NCI-H2029 treated with DMSO at 0.1 percent for 48 hours (cell line): ENCODE measurements at regions not wholly inside any gene's neighbourhood (a gene's known extent, or its start where the extent isn't known, plus 50 kb on each side); places are given as distances from the start of the nearest gene placed in this dataset.
"Not testable (repeated sequence)": the region's sequence is repeated elsewhere in the genome, so short reads cannot be mapped to it uniquely, and the experiment has no call there.

ENCODE experiments used
- DNase-seq: peaks from one replicate; lab custom pipeline; 2025; lab: John Stamatoyannopoulos, UW

DNA sequence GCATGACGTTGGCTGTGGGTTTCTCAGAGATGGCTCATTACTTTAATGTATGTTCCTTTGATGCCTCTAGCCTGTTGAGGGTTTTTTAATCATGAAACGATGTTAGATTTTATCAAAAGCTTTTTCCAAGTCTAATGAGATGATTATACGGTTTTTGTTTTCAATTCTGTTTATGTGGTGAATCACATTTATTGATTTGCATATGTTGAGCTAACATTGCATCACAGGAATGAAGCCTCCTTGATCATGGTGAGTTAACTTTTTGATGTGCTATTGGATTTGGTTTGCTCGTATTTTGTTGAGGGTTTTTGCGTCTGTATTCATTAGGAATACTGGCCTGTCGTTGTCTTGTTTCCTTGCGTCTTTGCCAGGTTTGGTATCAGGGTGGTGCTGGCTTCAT is 52.3 kb upstream of the PTPN12 start:
- no peak for DNase-seq

DNA sequence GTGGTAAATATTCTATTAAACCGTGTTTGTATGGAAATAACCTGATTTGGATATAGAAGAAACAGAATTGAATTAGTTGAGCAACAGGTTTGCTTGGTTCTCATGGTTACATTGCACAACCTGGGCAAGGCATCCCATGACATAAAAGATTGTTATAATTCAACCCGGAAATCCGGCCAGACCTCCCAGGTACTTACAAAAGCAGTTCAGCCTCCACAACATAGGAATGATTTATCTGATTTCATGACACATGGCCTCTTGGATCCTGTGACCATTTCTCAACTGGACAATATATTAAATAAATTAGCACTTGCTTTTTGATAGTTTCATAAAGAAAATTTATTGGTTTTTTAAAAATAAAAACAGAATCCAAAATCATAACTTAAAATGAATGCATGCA is 55.1 kb upstream of the PTPN12 start:
- no peak for DNase-seq

DNA sequence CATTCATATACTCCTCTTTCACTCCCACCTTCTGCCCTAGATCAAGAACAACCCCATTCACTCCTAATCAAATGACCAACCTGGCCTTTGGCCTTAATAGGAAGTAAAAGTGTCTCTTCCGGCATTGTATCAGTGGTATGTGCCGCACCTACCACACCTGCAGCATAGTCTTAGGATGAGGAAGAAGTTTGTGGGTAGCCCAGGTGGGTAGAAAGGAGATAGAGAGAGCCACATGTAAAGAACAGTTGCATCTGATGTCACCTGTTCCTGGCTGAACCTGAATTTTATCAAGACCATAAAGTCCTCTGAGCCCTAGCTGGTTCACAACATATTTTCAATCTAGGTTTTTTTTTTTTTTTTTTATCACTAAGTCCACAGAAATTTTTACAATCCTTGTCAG is 55.5 kb upstream of the PTPN12 start:
- DNase-seq, result no peak

DNA sequence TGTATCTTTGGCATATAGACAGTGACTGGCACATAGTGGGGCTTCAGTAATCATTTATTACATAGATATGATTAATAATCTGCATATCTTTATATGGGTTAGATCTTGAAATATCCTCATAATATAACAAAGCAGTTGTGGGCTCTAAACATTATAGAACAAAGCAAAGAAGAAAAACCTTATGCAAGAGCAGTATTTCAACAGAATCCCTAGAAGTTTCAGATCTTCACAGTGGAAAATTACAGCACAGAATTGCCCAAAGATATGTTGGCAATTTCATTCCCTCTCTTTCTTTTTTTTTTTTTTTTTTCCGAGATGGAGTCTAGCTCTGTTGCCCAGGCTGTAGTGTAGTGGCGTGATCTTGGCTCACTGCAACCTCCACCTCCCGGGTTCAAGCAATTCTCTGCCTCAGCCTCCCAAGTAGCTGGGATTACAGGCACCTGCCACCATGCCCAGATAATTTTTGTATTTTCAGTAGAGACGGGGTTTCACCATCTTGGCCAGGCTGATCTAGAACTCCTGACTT is 56.9 kb upstream of the PTPN12 start:
- not testable (repeated sequence) for DNase-seq

DNA sequence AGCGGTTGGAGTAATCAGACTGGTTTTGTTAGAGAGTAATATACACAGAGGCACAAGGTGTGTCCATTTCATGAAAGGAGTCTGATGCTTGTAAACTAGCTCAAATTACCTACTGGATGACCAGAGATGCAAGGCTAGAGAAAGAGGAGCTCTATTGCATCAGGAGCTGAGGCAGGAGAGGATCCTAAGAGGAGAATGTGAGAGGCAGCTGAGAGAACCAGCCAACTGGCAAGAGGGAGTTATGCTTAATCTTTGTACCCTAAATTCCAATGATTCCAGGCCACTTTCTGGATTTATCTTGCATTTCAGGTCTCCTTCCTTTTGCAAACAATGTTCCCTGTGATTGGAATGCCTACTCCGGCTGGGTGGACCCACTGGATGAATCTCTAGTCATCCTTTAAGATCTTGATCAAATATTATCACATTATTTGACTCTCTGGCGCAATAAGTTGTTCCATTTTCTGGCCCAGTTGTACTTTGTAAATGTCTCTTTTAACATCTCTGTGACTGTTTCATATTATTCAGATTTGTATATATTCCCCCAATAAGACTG is 57.5 kb upstream of the PTPN12 start:
- peak; percentile 54 for DNase-seq

DNA sequence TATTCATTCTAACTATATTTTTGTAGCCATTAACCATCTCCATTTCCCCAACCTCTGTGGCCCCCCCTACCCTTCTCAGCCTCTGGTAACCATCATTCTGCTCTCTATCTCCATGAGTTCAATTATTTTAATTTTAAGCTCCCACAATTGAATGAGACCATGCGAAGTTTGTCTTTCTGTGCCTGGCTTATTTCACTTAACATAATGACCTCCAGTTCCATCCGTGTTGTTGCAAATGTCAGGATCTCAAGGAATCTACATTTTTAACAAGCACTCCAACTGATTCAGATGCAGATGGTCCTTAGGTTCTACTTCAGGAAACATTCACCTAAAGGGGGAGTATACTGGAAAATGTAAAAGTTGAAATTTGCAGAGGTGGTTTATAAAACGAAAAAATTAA is 60.2 kb upstream of the PTPN12 start:
- DNase-seq, result no peak

DNA sequence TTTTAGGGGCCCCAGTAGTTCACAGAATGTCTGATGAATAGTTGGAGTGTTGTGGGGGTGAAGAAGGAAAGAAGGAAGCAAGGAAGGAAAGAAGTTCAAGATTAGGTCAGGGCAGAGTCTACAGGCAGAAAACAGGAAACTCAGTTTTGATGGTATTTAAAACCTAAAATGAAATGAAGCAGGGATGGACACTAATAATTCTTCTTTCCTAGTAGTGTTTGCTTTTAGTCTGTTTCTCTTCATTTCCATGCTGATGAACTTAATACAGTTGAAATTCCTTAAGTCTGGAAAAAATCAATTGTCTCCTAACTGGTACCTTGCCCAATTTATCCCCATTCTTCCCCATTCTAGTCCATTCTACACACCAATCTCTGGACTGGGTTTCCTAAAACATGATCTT is 59.0 kb upstream of the GSAP start:
- no peak for DNase-seq

DNA sequence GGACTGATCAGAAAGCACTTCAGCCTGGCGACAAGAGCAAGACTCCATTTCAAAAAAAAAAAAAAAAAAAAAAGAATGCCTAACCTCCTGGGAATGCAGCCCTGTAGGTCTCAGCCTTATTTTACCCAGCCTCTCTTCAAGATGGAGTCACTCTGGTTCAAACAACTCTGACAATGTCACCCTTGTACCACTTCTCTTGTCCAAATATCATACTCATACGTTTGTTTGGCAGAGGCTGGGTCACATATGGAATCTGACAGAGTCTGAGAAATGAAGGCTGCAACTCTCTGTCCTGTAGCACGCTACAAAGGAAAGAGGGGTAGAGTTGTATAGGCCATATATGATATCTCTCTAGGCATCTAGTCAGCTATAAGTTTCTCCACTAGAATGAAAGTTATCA is 58.6 kb upstream of the GSAP start:
- no peak for DNase-seq

DNA sequence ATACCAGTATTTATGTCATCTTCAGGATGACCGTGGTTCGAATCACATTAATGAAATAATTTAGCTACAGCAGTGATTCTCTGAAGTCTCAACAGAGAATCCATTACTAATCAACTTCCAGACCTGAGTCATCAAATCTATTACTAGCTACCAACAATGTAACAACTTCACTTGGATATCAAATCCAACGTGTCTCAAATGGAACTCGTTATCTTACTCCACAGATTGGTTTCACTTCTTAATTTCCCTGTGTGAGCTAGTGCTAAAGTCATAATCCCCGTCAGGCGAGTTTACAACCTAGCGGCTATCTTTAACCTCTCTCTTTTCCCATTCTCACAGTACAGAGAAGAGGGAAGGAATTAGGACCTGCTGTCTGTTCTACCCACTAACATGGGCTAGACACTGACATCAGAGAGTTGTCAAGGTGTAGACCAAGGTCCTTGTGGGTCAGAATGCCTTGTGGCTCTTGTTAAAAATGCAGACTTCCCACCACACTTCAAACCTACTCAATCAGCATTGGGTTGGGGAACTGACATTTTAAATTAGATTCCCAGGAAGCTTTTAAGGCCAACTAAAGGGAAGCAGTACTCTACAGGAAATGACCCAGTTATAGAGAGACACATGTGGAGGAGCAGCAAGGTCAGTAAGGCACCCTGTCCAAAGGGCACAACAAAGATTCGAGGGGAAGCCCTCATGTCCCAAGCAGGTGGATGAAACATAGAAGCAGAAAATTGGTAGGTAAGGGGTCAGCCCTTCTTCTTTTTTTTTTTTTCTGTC is 57.3 kb upstream of the GSAP start:
- DNase-seq, result no peak

DNA sequence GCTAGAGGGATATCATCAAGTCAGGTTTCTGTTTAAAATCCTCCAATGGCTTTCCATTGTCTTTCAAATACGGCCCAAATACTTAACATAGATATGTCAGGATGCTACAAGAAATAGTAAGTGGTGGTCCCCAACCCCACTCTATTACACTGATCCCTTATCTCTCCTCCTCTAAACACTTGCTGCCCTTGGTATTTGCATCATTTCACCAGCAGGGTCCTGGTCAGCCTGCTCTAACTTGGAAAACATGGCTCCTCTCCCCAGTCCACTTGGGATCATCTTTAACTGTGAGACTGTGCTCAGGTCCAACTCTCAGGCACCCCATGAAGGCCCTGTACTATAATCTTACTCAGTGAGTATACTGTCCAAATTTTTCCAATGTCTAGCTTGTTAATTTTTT is 53.8 kb upstream of the GSAP start:
- DNase-seq, result no peak

DNA sequence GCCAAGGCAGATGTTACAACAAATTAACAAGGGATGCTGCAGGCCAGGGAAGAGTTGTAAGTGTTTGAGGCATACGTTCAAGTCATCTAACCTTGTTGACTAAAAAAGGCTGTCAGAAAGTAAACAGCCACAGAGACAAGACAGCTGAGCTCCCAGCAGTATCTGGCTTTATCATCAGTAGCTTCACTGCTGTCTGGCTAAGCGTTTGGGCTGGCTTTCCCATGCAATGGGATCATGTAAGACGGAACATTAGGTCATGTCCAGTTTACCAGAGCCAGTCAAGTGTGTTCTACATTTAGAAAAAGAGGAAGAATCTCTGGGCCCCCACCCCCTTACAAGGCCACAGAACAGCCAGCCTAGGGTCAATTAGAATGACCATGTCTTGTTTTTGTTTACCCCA is 51.3 kb upstream of the GSAP start:
- DNase-seq, result no peak

DNA sequence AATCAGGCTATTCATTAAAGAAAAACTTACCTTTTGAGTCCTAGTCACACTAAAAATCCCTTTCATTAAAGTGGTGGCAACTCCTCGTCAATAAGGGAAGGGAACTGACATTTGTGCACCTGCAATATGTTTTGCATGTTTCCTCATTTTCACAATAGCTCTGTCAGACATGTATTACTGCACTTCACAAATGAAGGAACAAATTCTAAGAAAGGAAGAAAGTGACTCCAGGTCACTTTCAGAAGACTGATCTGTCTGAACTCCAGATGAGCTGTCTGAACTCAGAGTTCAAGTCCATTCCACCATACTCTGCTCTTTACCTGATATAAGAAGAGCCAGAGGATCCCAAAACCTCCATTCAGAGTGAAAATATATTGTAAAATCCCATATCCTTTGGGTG is 50.3 kb upstream of the GSAP start:
- DNase-seq, result no peak
